OCI-LY1 (cell line): ENCODE measurements at regions not wholly inside any gene's neighbourhood (a gene's known extent, or its start where the extent isn't known, plus 50 kb on each side); places are given as distances from the start of the nearest gene placed in this dataset.

Experiments used
- H2AFZ ChIP-seq: fragments of 200-600 bp; sonication (generic), shearing (Covaris generic); 2 replicates; pipeline ENCODE4 v1.6.0; 2014; ENCODE audit warnings: antibody characterized with exemption, mild to moderate bottlenecking, low read length
- H3F3A ChIP-seq: fragments of 200-600 bp; sonication (generic), shearing (Covaris generic); 2 replicates; pipeline ENCODE4 v1.6.0; 2014; ENCODE audit warnings: mild to moderate bottlenecking, antibody characterized with exemption, low read length, moderate library complexity; ENCODE audit not compliant: insufficient read depth
- H3K27ac ChIP-seq: fragments of 200-600 bp; sonication (generic); 2 replicates; pipeline ENCODE4 v1.5.1; 2014; ENCODE audit warnings: low read length, mixed run types, mild to moderate bottlenecking, low read depth; ENCODE audit not compliant: poor library complexity, severe bottlenecking
- H3K27me3 ChIP-seq: fragments of 200-600 bp; sonication (generic); 2 replicates; pipeline ENCODE4 v1.6.0; 2014; ENCODE audit warnings: antibody characterized with exemption, mild to moderate bottlenecking, low read length, moderate library complexity; ENCODE audit not compliant: insufficient read depth
- H3K36me3 ChIP-seq: fragments of 200-600 bp; sonication (generic); 2 replicates; pipeline ENCODE4 v1.6.1; 2014; ENCODE audit warnings: mild to moderate bottlenecking, antibody characterized with exemption, low read length, moderate library complexity, mixed read lengths; ENCODE audit not compliant: insufficient read depth
- H3K4me1 ChIP-seq: fragments of 200-600 bp; sonication (generic); 2 replicates; pipeline ENCODE4 v1.5.1; 2014; ENCODE audit warnings: mild to moderate bottlenecking, low read length, moderate library complexity; ENCODE audit not compliant: insufficient read depth, severe bottlenecking
- H3K4me2 ChIP-seq: fragments of 200-600 bp; sonication (generic), shearing (Covaris generic); 2 replicates; pipeline ENCODE4 v1.6.1; 2014; ENCODE audit warnings: low read length
- H3K4me3 ChIP-seq: fragments of 200-600 bp; sonication (generic); 2 replicates; pipeline ENCODE4 v1.5.1; 2014; ENCODE audit warnings: low read length, low read depth, mild to moderate bottlenecking, mixed read lengths; ENCODE audit not compliant: poor library complexity, severe bottlenecking
- H3K79me2 ChIP-seq: fragments of 200-600 bp; shearing (Covaris generic); 2 replicates; pipeline ENCODE4 v1.6.1; 2016; ENCODE audit warnings: mixed run types, low read length, mixed read lengths; ENCODE audit not compliant: insufficient read depth
- H3K9ac ChIP-seq: fragments of 200-600 bp; sonication (generic), shearing (Covaris generic); 2 replicates; pipeline ENCODE4 v1.6.1; 2014; ENCODE audit warnings: mild to moderate bottlenecking, low read length, mixed read lengths
- H3K9me2 ChIP-seq: fragments of 200-600 bp; sonication (generic), shearing (Covaris generic); 2 replicates; pipeline ENCODE4 v1.6.1; 2014; ENCODE audit warnings: low read depth, mild to moderate bottlenecking, low read length, mixed read lengths
- H3K9me3 ChIP-seq: fragments of 200-600 bp; shearing (Covaris generic); 2 replicates; pipeline ENCODE4 v1.6.1; 2014; ENCODE audit warnings: low read length, mixed read lengths
- H4K20me1 ChIP-seq: fragments of 200-600 bp; sonication (generic), shearing (Covaris generic); 2 replicates; pipeline ENCODE4 v1.6.0; 2016; ENCODE audit warnings: mild to moderate bottlenecking, low read length; ENCODE audit not compliant: insufficient read depth
- CTCF ChIP-seq: fragments of 200-600 bp; sonication (generic), shearing (Covaris generic); IDR thresholded peaks from 2 replicates; pipeline ENCODE4 v1.5.1; 2017; ENCODE audit warnings: mild to moderate bottlenecking, antibody characterized with exemption, low read length, moderate library complexity, mixed read lengths
- EZH2 ChIP-seq: fragments of 200-600 bp; sonication (generic), shearing (Covaris generic); IDR thresholded peaks from 2 replicates; pipeline ENCODE4 v1.8.0; 2017; ENCODE audit warnings: borderline replicate concordance, mixed run types, mild to moderate bottlenecking, antibody characterized with exemption, low read length, moderate library complexity, mixed read lengths

DNA sequence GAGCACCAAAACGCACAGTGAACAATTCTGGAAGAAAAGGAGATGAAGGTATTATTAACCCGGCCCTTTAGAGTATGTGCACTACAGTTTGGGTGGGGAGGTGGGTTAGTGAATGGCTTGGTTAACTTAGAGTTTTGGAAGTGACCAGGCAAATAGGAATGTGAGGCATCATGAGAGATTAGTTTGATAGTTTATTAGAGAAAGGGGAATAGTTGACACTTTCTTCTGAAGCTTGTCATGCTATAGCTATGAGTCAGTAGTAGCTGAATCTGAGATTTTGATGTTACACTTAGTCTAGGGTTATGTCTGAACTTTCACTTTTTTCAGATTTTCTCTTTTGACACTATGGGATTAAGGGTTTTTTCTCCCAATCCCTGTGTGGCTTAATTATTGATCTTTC lies 567.2 kb downstream of the SNAPC1 start:
- no peak overlapping the region for H3K9ac ChIP-seq
- H3K27ac ChIP-seq = no peak overlapping the region
- no peak overlapping the region for H2AFZ ChIP-seq
- H3K27me3 ChIP-seq = no peaks in the 10 kb centered on the region
- TF ChIP-seq CTCF (no peak), EZH2 (no peak)
- H3K9me3 ChIP-seq = no peaks in the 10 kb centered on the region
- no peak overlapping the region for H3K4me3 ChIP-seq
- no peaks in the 10 kb centered on the region for H4K20me1 ChIP-seq
- no peaks in the 10 kb centered on the region for H3K4me1 ChIP-seq
- no peak overlapping the region for H3K4me2 ChIP-seq
- H3K79me2 ChIP-seq = no peaks in the 10 kb centered on the region
- no peaks in the 10 kb centered on the region for H3K9me2 ChIP-seq
- no peaks in the 10 kb centered on the region for H3K36me3 ChIP-seq
- H3F3A ChIP-seq = no peaks in the 10 kb centered on the region

GRCh38 chr14:62347562-62348011 lies 585.4 kb downstream of the SNAPC1 start:
- no peaks in the 10 kb centered on the region for H3F3A ChIP-seq
- no peaks in the 10 kb centered on the region for H3K36me3 ChIP-seq
- no peaks in the 10 kb centered on the region for H3K9me2 ChIP-seq
- peaks cover 7% of the 10 kb centered on the region; the same call in 1 of the 2 replicates for H3K9me3 ChIP-seq
- H2AFZ ChIP-seq = no peak overlapping the region
- H3K27me3 ChIP-seq = no peaks in the 10 kb centered on the region
- H3K27ac ChIP-seq = no peak overlapping the region
- no peak overlapping the region for H3K4me2 ChIP-seq
- no peak overlapping the region for H3K4me3 ChIP-seq
- H3K79me2 ChIP-seq = no peaks in the 10 kb centered on the region
- H3K9ac ChIP-seq = no peak overlapping the region
- TF ChIP-seq EZH2 (no peak), CTCF (no peak)
- no peaks in the 10 kb centered on the region for H4K20me1 ChIP-seq
- H3K4me1 ChIP-seq = no peaks in the 10 kb centered on the region

GRCh38 chr14:62357362-62357761 lies 595.1 kb downstream of the SNAPC1 start:
- H3F3A ChIP-seq = no peaks in the 10 kb centered on the region
- H3K9me2 ChIP-seq = no peaks in the 10 kb centered on the region
- H3K79me2 ChIP-seq = no peaks in the 10 kb centered on the region
- no peak overlapping the region for H3K4me2 ChIP-seq
- no peaks in the 10 kb centered on the region for H4K20me1 ChIP-seq
- no peaks in the 10 kb centered on the region for H3K27me3 ChIP-seq
- no peaks in the 10 kb centered on the region for H3K4me1 ChIP-seq
- H2AFZ ChIP-seq = no peak overlapping the region
- H3K9ac ChIP-seq = no peak overlapping the region
- no peak for TF ChIP-seq EZH2
- no peak for TF ChIP-seq CTCF
- H3K9me3 ChIP-seq = peaks cover 10% of the 10 kb centered on the region; the same call in 1 of the 2 replicates
- H3K4me3 ChIP-seq = no peak overlapping the region
- no peak overlapping the region for H3K27ac ChIP-seq
- H3K36me3 ChIP-seq = no peaks in the 10 kb centered on the region
